NCI-H526 (cell line): ENCODE measurements at regions not wholly inside any gene's neighbourhood (a gene's known extent, or its start where the extent isn't known, plus 50 kb on each side); places are given as distances from the start of the nearest gene placed in this dataset.
"Not testable (repeated sequence)": the region's sequence is repeated elsewhere in the genome, so short reads cannot be mapped to it uniquely, and the experiment has no call there.

ENCODE experiments used
- DNase-seq, 2 experiments: peaks; one replicate each; lab custom pipeline; 2025; lab: John Stamatoyannopoulos, UW

GRCh38 chr10:108597657-108598319 is 1325.5 kb downstream of the XPNPEP1 start:
- no peak for DNase-seq

- DNase-seq, result no peak
Observed at GRCh38 chr10:108597031-108597430, 1326.3 kb downstream of the XPNPEP1 start.

- no peak for DNase-seq
Observed at GRCh38 chr10:108592956-108593355, 1330.4 kb downstream of the XPNPEP1 start.

GRCh38 chr10:108591417-108591816 is 1331.9 kb downstream of the XPNPEP1 start:
- DNase-seq, result no peak

- no peak for DNase-seq
Observed at GRCh38 chr10:108586424-108586823, 1336.9 kb downstream of the XPNPEP1 start.

- no peak for DNase-seq
Observed at GRCh38 chr10:108583877-108584276, 1339.4 kb downstream of the XPNPEP1 start.

- no peak for DNase-seq
Observed at GRCh38 chr10:108582888-108583287, 1340.4 kb downstream of the XPNPEP1 start.

- no peak for DNase-seq
Observed at GRCh38 chr10:108582387-108582786, 1340.9 kb downstream of the XPNPEP1 start.

GRCh38 chr10:108578258-108578657 is 1345.1 kb downstream of the XPNPEP1 start:
- no peak for DNase-seq

GRCh38 chr10:108574233-108574632 is 1349.1 kb downstream of the XPNPEP1 start:
- peak; percentile 86 to 93 for DNase-seq

- DNase-seq, result peak; percentile 25 to 33
Observed at GRCh38 chr10:108568824-108569223, 1354.5 kb downstream of the XPNPEP1 start.

GRCh38 chr10:108567899-108568752 is 1355.2 kb downstream of the XPNPEP1 start:
- DNase-seq, result peak in 1 of 2 experiments; percentile 12

- DNase-seq, result no peak
Observed at GRCh38 chr10:108566316-108567107, 1356.8 kb downstream of the XPNPEP1 start.

GRCh38 chr10:108562105-108562504 is 1361.2 kb downstream of the XPNPEP1 start:
- DNase-seq, result no peak

- no peak for DNase-seq
Observed at GRCh38 chr10:108561649-108562048, 1361.7 kb downstream of the XPNPEP1 start.

- no peak for DNase-seq
Observed at GRCh38 chr10:108560488-108560887, 1362.8 kb downstream of the XPNPEP1 start.

GRCh38 chr10:108556186-108556585 is 1367.1 kb downstream of the XPNPEP1 start:
- no peak for DNase-seq

- no peak for DNase-seq
Observed at GRCh38 chr10:108545921-108546320, 1377.4 kb downstream of the XPNPEP1 start.

- peak; percentile 9 to 74 for DNase-seq
Observed at GRCh38 chr10:108544500-108545120, 1378.7 kb downstream of the XPNPEP1 start.

GRCh38 chr10:108533551-108533950 is 1369.0 kb upstream of the SORCS1 start:
- DNase-seq, result not testable (repeated sequence)

GRCh38 chr10:108523016-108523800 is 1358.7 kb upstream of the SORCS1 start:
- DNase-seq, result peak in 1 of 2 experiments; percentile 1
